ENCODE measurements at regions not wholly inside any gene's neighbourhood (a gene's known extent, or its start where the extent isn't known, plus 50 kb on each side); places are given as distances from the start of the nearest gene placed in this dataset.
A peak's percentile ranks its signal among the peaks of the same experiment; 100 is the strongest.

DNA sequence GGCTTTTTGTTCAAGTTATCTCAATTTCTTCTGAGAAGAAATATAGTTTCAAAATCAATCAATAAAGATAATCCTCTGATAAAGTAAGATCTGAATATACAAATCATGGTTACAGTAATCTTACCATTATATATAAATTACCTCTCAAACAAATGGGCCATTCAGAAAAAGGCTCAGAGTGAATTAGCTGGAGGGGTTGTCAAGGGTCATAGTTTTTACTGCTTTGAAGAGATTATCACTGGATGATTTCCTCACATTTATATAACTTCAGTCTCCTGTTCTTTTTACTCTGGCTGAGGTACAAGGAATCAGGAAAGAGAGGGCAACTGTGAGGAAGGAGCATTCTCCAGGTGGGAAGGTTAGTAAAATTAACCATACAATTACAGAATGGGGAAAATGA, 148.6 kb upstream of the ELL2 start (continued):
- TF ChIP-seq, protein P1, sequence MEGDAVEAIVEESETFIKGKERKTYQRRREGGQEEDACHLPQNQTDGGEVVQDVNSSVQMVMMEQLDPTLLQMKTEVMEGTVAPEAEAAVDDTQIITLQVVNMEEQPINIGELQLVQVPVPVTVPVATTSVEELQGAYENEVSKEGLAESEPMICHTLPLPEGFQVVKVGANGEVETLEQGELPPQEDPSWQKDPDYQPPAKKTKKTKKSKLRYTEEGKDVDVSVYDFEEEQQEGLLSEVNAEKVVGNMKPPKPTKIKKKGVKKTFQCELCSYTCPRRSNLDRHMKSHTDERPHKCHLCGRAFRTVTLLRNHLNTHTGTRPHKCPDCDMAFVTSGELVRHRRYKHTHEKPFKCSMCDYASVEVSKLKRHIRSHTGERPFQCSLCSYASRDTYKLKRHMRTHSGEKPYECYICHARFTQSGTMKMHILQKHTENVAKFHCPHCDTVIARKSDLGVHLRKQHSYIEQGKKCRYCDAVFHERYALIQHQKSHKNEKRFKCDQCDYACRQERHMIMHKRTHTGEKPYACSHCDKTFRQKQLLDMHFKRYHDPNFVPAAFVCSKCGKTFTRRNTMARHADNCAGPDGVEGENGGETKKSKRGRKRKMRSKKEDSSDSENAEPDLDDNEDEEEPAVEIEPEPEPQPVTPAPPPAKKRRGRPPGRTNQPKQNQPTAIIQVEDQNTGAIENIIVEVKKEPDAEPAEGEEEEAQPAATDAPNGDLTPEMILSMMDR (tag by site-specific recombination; IDR thresholded peaks at IDR 0.05), result no peak
- TF ChIP-seq, protein P2, sequence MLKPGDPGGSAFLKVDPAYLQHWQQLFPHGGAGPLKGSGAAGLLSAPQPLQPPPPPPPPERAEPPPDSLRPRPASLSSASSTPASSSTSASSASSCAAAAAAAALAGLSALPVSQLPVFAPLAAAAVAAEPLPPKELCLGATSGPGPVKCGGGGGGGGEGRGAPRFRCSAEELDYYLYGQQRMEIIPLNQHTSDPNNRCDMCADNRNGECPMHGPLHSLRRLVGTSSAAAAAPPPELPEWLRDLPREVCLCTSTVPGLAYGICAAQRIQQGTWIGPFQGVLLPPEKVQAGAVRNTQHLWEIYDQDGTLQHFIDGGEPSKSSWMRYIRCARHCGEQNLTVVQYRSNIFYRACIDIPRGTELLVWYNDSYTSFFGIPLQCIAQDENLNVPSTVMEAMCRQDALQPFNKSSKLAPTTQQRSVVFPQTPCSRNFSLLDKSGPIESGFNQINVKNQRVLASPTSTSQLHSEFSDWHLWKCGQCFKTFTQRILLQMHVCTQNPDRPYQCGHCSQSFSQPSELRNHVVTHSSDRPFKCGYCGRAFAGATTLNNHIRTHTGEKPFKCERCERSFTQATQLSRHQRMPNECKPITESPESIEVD (tag by site-specific recombination; IDR thresholded peaks at IDR 0.05), result peak; percentile 86
- no peak for TF ChIP-seq ZNF121 (tag by site-specific recombination; IDR thresholded peaks at IDR 0.05)
- TF ChIP-seq ZNF549 (tag by site-specific recombination; IDR thresholded peaks at IDR 0.05), result no peak
- no peak for TF ChIP-seq ZNF610 (tag by site-specific recombination; IDR thresholded peaks at IDR 0.05; ENCODE audit: borderline replicate concordance)
- TF ChIP-seq TCF7L2 (IDR thresholded peaks at IDR 0.05; ENCODE audit: borderline replicate concordance, low read depth, low read length), result 0 out of 2 replicates have a peak, but pooled peaks have one; percentile 44
- TF ChIP-seq, protein P3, sequence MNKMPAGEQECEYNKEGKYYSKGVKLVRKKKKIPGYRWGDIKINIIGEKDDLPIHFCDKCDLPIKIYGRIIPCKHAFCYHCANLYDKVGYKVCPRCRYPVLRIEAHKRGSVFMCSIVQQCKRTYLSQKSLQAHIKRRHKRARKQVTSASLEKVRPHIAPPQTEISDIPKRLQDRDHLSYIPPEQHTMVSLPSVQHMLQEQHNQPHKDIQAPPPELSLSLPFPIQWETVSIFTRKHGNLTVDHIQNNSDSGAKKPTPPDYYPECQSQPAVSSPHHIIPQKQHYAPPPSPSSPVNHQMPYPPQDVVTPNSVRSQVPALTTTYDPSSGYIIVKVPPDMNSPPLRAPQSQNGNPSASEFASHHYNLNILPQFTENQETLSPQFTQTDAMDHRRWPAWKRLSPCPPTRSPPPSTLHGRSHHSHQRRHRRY (tag by site-specific recombination; IDR thresholded peaks at IDR 0.05), result no peak
- TF ChIP-seq, protein P4, sequence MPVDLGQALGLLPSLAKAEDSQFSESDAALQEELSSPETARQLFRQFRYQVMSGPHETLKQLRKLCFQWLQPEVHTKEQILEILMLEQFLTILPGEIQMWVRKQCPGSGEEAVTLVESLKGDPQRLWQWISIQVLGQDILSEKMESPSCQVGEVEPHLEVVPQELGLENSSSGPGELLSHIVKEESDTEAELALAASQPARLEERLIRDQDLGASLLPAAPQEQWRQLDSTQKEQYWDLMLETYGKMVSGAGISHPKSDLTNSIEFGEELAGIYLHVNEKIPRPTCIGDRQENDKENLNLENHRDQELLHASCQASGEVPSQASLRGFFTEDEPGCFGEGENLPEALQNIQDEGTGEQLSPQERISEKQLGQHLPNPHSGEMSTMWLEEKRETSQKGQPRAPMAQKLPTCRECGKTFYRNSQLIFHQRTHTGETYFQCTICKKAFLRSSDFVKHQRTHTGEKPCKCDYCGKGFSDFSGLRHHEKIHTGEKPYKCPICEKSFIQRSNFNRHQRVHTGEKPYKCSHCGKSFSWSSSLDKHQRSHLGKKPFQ (tag by site-specific recombination; IDR thresholded peaks at IDR 0.05), result no peak
- TF ChIP-seq ZSCAN23 (tag by site-specific recombination; IDR thresholded peaks at IDR 0.05), result no peak
- TF ChIP-seq, protein P5, sequence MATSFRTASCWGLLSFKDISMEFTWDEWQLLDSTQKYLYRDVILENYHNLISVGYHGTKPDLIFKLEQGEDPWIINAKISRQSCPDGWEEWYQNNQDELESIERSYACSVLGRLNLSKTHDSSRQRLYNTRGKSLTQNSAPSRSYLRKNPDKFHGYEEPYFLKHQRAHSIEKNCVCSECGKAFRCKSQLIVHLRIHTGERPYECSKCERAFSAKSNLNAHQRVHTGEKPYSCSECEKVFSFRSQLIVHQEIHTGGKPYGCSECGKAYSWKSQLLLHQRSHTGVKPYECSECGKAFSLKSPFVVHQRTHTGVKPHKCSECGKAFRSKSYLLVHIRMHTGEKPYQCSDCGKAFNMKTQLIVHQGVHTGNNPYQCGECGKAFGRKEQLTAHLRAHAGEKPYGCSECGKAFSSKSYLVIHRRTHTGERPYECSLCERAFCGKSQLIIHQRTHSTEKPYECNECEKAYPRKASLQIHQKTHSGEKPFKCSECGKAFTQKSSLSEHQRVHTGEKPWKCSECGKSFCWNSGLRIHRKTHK (tag by site-specific recombination; IDR thresholded peaks at IDR 0.05), result no peak
- TF ChIP-seq ZNF785 (tag by site-specific recombination; IDR thresholded peaks at IDR 0.05), result no peak
- no peak for TF ChIP-seq ZNF558 (tag by site-specific recombination; IDR thresholded peaks at IDR 0.05)
- TF ChIP-seq ZNF701 (tag by site-specific recombination; IDR thresholded peaks at IDR 0.05), result no peak
- TF ChIP-seq OSR2 (tag by site-specific recombination; IDR thresholded peaks at IDR 0.05), result peak; percentile 63; the same call in 1 of the 2 replicates
- no peak for TF ChIP-seq KLF8 (tag by site-specific recombination; IDR thresholded peaks at IDR 0.05)
- no peak for TF ChIP-seq ZNF155 (tag by site-specific recombination; IDR thresholded peaks at IDR 0.05)
- no peak for TF ChIP-seq KLF9 (tag by site-specific recombination; IDR thresholded peaks at IDR 0.05; ENCODE audit: low read depth)
- TF ChIP-seq ZNF843 (tag by site-specific recombination; IDR thresholded peaks at IDR 0.05), result peak; percentile 86
- 0 out of 2 replicates have a peak, but pooled peaks have one; percentile 32 for TF ChIP-seq ZXDB (tag by site-specific recombination; IDR thresholded peaks at IDR 0.05)
- TF ChIP-seq ZNF501 (tag by site-specific recombination; IDR thresholded peaks at IDR 0.05), result no peak
- no peak for TF ChIP-seq IKZF3 (tag by site-specific recombination; IDR thresholded peaks at IDR 0.05)
- no peak for TF ChIP-seq ZNF510 (tag by site-specific recombination; IDR thresholded peaks at IDR 0.05; ENCODE audit: insufficient replicate concordance)
- no peak for TF ChIP-seq ZNF248 (tag by site-specific recombination; IDR thresholded peaks at IDR 0.05)
- TF ChIP-seq, protein P6, sequence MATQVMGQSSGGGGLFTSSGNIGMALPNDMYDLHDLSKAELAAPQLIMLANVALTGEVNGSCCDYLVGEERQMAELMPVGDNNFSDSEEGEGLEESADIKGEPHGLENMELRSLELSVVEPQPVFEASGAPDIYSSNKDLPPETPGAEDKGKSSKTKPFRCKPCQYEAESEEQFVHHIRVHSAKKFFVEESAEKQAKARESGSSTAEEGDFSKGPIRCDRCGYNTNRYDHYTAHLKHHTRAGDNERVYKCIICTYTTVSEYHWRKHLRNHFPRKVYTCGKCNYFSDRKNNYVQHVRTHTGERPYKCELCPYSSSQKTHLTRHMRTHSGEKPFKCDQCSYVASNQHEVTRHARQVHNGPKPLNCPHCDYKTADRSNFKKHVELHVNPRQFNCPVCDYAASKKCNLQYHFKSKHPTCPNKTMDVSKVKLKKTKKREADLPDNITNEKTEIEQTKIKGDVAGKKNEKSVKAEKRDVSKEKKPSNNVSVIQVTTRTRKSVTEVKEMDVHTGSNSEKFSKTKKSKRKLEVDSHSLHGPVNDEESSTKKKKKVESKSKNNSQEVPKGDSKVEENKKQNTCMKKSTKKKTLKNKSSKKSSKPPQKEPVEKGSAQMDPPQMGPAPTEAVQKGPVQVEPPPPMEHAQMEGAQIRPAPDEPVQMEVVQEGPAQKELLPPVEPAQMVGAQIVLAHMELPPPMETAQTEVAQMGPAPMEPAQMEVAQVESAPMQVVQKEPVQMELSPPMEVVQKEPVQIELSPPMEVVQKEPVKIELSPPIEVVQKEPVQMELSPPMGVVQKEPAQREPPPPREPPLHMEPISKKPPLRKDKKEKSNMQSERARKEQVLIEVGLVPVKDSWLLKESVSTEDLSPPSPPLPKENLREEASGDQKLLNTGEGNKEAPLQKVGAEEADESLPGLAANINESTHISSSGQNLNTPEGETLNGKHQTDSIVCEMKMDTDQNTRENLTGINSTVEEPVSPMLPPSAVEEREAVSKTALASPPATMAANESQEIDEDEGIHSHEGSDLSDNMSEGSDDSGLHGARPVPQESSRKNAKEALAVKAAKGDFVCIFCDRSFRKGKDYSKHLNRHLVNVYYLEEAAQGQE (tag by site-specific recombination; IDR thresholded peaks at IDR 0.05), result no peak
- TF ChIP-seq ZSCAN30 (tag by site-specific recombination; IDR thresholded peaks at IDR 0.05), result no peak
- TF ChIP-seq ZNF140 (tag by site-specific recombination; IDR thresholded peaks at IDR 0.05), result no peak; the same call in 1 of the 2 replicates
- no peak for TF ChIP-seq SCRT1 (tag by site-specific recombination; IDR thresholded peaks at IDR 0.05; ENCODE audit: borderline replicate concordance)
- TF ChIP-seq ZNF175 (tag by site-specific recombination; IDR thresholded peaks at IDR 0.05), result no peak
- no peak for TF ChIP-seq GLIS2 (tag by site-specific recombination; IDR thresholded peaks at IDR 0.05)
